HG03045 (cell line): ENCODE measurements at regions not wholly inside any gene's neighbourhood (a gene's known extent, or its start where the extent isn't known, plus 50 kb on each side); places are given as distances from the start of the nearest gene placed in this dataset.

Experiments
- ATAC-seq: cut with Tn5 transposase; IDR thresholded peaks from one replicate; pipeline ENCODE4 v1.9.1; 2021; ENCODE audit warnings: mild to moderate bottlenecking, moderate library complexity; ENCODE audit not compliant: unreplicated experiment

- no peak for ATAC-seq
Observed at GRCh38 chr6:145483191-145483996, 251.9 kb downstream of the EPM2A start.

- no peak for ATAC-seq
Observed at GRCh38 chr6:145485288-145485687, 250.0 kb downstream of the EPM2A start.

GRCh38 chr6:145486306-145486705 is 249.0 kb downstream of the EPM2A start:
- ATAC-seq = no peak

- ATAC-seq = no peak
Observed at GRCh38 chr6:145489583-145489982, 245.7 kb downstream of the EPM2A start.

GRCh38 chr6:145490068-145490467 is 245.3 kb downstream of the EPM2A start:
- ATAC-seq = no peak

- no peak for ATAC-seq
Observed at GRCh38 chr6:145491126-145491525, 244.2 kb downstream of the EPM2A start.

GRCh38 chr6:145497006-145497405 is 238.3 kb downstream of the EPM2A start:
- ATAC-seq = no peak

- no peak for ATAC-seq
Observed at GRCh38 chr6:145498425-145498824, 236.9 kb downstream of the EPM2A start.

GRCh38 chr6:145502416-145502815 is 232.9 kb downstream of the EPM2A start:
- no peak for ATAC-seq

GRCh38 chr6:145506136-145506535 is 229.2 kb downstream of the EPM2A start:
- no peak for ATAC-seq

- ATAC-seq = no peak
Observed at GRCh38 chr6:145506565-145506964, 228.8 kb downstream of the EPM2A start.

- ATAC-seq = no peak
Observed at GRCh38 chr6:145507239-145507638, 228.1 kb downstream of the EPM2A start.

- ATAC-seq = no peak
Observed at GRCh38 chr6:145508107-145508506, 227.2 kb downstream of the EPM2A start.

GRCh38 chr6:145517492-145517891 is 217.8 kb downstream of the EPM2A start:
- ATAC-seq = no peak

- no peak for ATAC-seq
Observed at GRCh38 chr6:145525038-145525437, 210.3 kb downstream of the EPM2A start.

GRCh38 chr6:145529582-145529981 is 205.7 kb downstream of the EPM2A start:
- no peak for ATAC-seq

GRCh38 chr6:145530454-145530853 is 204.9 kb downstream of the EPM2A start:
- ATAC-seq = no peak

GRCh38 chr6:145531032-145531431 is 204.3 kb downstream of the EPM2A start:
- ATAC-seq = no peak

- no peak for ATAC-seq
Observed at GRCh38 chr6:145531822-145532221, 203.5 kb downstream of the EPM2A start.

GRCh38 chr6:145532361-145532760 is 203.0 kb downstream of the EPM2A start:
- no peak for ATAC-seq

GRCh38 chr6:145534989-145535388 is 200.3 kb downstream of the EPM2A start:
- ATAC-seq = no peak

GRCh38 chr6:145538989-145539388 is 196.3 kb downstream of the EPM2A start:
- ATAC-seq = no peak

GRCh38 chr6:145539831-145540230 is 195.5 kb downstream of the EPM2A start:
- no peak for ATAC-seq
